WTC11 (cell line): ENCODE measurements at regions not wholly inside any gene's neighbourhood (a gene's known extent, or its start where the extent isn't known, plus 50 kb on each side); places are given as distances from the start of the nearest gene placed in this dataset.

ENCODE experiments used
- ATAC-seq: fragments of 200-7000 bp; cut with Tn5 transposase; 2 replicates; pipeline ENCODE4 v1.10.0; 2021; ENCODE audit warnings: mild to moderate bottlenecking, moderate library complexity
- CTCF ChIA-PET: fragments of 300-600 bp; sonication (Branson Sonifier 250); formaldehyde crosslinking; loops from one replicate; lab custom pipeline; 2021; ENCODE audit warnings: antibody characterized with exemption; lab: Charles Lee
- POLR2A ChIA-PET: fragments of 350-600 bp; sonication (Branson Sonifier 250); formaldehyde crosslinking; loops from one replicate; lab custom pipeline; 2021; ENCODE audit warnings: antibody characterized with exemption; lab: Charles Lee
- DNase-seq: peaks from one replicate; pipeline ENCODE4 v3.0.0; 2021; ENCODE audit warnings: low spot score
- H3K27ac Mint-ChIP-seq: 2 replicates; pipeline ENCODE4 v1.8.0; 2021; ENCODE audit warnings: mixed read lengths
- H3K27me3 Mint-ChIP-seq: 2 replicates; pipeline ENCODE4 v1.8.0; 2021; ENCODE audit warnings: low read depth, mild to moderate bottlenecking, moderate library complexity, mixed read lengths
- H3K36me3 Mint-ChIP-seq: 2 replicates; pipeline ENCODE4 v1.8.0; 2021; ENCODE audit warnings: mixed read lengths
- H3K4me1 Mint-ChIP-seq: 2 replicates; pipeline ENCODE4 v1.8.0; 2022; ENCODE audit warnings: mixed read lengths
- H3K4me3 Mint-ChIP-seq: 2 replicates; pipeline ENCODE4 v1.8.0; 2021; ENCODE audit warnings: mild to moderate bottlenecking, moderate library complexity, mixed read lengths
- H3K9me3 Mint-ChIP-seq: 2 replicates; pipeline ENCODE4 v1.8.0; 2021; ENCODE audit warnings: mixed read lengths
- CBFB ChIP-seq: sonication (generic); formaldehyde crosslinking; IDR thresholded peaks from 2 replicates; pipeline ENCODE4 v1.8.1; 2022; ENCODE audit warnings: mild to moderate bottlenecking, low read depth, missing genetic modification reagents
- CTCF ChIP-seq: fragments of 200-600 bp; IDR thresholded peaks from 2 replicates; pipeline ENCODE4 v1.8.0; 2022; ENCODE audit warnings: antibody characterized with exemption
- ERG ChIP-seq: fragments of 250-450 bp; sonication (Bioruptor Pico); IDR thresholded peaks from 2 replicates; pipeline ENCODE4 v1.8.0; 2021; ENCODE audit warnings: mild to moderate bottlenecking
- FOXK1 ChIP-seq: sonication (generic); formaldehyde crosslinking; IDR thresholded peaks from 2 replicates; pipeline ENCODE4 v1.8.0; 2022; ENCODE audit warnings: mild to moderate bottlenecking, moderate library complexity, missing genetic modification reagents
- FOXP1 ChIP-seq: sonication (generic); formaldehyde crosslinking; IDR thresholded peaks from 2 replicates; pipeline ENCODE4 v1.8.0; 2022; ENCODE audit warnings: missing genetic modification reagents, mild to moderate bottlenecking, moderate library complexity, borderline replicate concordance
- IRF2 ChIP-seq: sonication (generic); formaldehyde crosslinking; IDR thresholded peaks from 2 replicates; pipeline ENCODE4 v1.8.0; 2022; ENCODE audit warnings: low read depth, missing genetic modification reagents, borderline replicate concordance
- MLX ChIP-seq: sonication (generic); formaldehyde crosslinking; IDR thresholded peaks from 2 replicates; pipeline ENCODE4 v1.8.1; 2023; ENCODE audit warnings: mild to moderate bottlenecking, missing genetic modification reagents, moderate library complexity
- MYBL2 ChIP-seq: sonication (generic); formaldehyde crosslinking; IDR thresholded peaks from 2 replicates; pipeline ENCODE4 v1.8.1; 2023; ENCODE audit warnings: mild to moderate bottlenecking, moderate library complexity, missing genetic modification reagents
- NFATC4 ChIP-seq: fragments of 250-450 bp; sonication (Bioruptor Pico); IDR thresholded peaks from 2 replicates; pipeline ENCODE4 v1.9.0; 2021; ENCODE audit warnings: mild to moderate bottlenecking
- NFYB ChIP-seq: sonication (generic); formaldehyde crosslinking; conservative IDR thresholded peaks from 2 replicates; pipeline ENCODE4 v1.8.0; 2022; ENCODE audit warnings: low read depth, missing genetic modification reagents
- PREB ChIP-seq: sonication (generic); formaldehyde crosslinking; IDR thresholded peaks from 2 replicates; pipeline ENCODE4 v1.8.1; 2022; ENCODE audit warnings: mild to moderate bottlenecking, missing genetic modification reagents, moderate library complexity, borderline replicate concordance
- RELA ChIP-seq: sonication (generic); formaldehyde crosslinking; IDR thresholded peaks from 2 replicates; pipeline ENCODE4 v1.8.1; 2022; ENCODE audit warnings: missing genetic modification reagents, mild to moderate bottlenecking, borderline replicate concordance
- SMAD4 ChIP-seq: sonication (generic); formaldehyde crosslinking; IDR thresholded peaks from 2 replicates; pipeline ENCODE4 v1.8.0; 2022; ENCODE audit warnings: mild to moderate bottlenecking, missing genetic modification reagents
- ZNF219 ChIP-seq: sonication (generic); formaldehyde crosslinking; IDR thresholded peaks from 2 replicates; pipeline ENCODE4 v1.8.0; 2023; ENCODE audit warnings: missing genetic modification reagents, mild to moderate bottlenecking, borderline replicate concordance
- ZNF425 ChIP-seq: fragments of 250-450 bp; sonication (Bioruptor Pico); conservative IDR thresholded peaks from 2 replicates; pipeline ENCODE4 v1.9.0; 2021; ENCODE audit warnings: mild to moderate bottlenecking
- ZNF671 ChIP-seq: fragments of 250-450 bp; sonication (Bioruptor Pico); IDR thresholded peaks from 2 replicates; pipeline ENCODE4 v1.8.0; 2021; ENCODE audit warnings: mild to moderate bottlenecking
- ZSCAN18 ChIP-seq: fragments of 250-450 bp; sonication (Bioruptor Pico); IDR thresholded peaks from 2 replicates; pipeline ENCODE4 v2.1.2; 2022; ENCODE audit warnings: mild to moderate bottlenecking, moderate library complexity
- TF ChIP-seq, protein P1 (sequence below): fragments of 250-450 bp; sonication (Bioruptor Pico); IDR thresholded peaks from 2 replicates; pipeline ENCODE4 v1.9.0; 2021; ENCODE audit warnings: mild to moderate bottlenecking

GRCh38 chr20:16926626-16927430 lies 178.7 kb downstream of the OTOR start:
- TF ChIP-seq ZNF671 (CRISPR knock-in tag) (no peak), ZNF219 (CRISPR knock-in tag) (no peak), NFATC4 (CRISPR knock-in tag) (no peak), CTCF (no peak), RELA (CRISPR knock-in tag) (no peak)
- TF ChIP-seq, protein P1, sequence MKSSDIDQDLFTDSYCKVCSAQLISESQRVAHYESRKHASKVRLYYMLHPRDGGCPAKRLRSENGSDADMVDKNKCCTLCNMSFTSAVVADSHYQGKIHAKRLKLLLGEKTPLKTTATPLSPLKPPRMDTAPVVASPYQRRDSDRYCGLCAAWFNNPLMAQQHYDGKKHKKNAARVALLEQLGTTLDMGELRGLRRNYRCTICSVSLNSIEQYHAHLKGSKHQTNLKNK (CRISPR knock-in tag), result no peak
- TF ChIP-seq, all 79 proteins: peak for 0
- Mint-ChIP-seq H3K36me3 (no peaks in the 10 kb centered on the region), H3K9me3 (no peaks in the 10 kb centered on the region), H3K4me1 (peaks cover 14% of the 10 kb centered on the region), H3K27me3 (no peaks in the 10 kb centered on the region), H3K27ac (no peak overlapping the region), H3K4me3 (no peak overlapping the region)
- DNase-seq (no peak), ATAC-seq (no peak)
- ChIA-PET CTCF (no interaction called here), POLR2A (no interaction called here)

GRCh38 chr20:16929756-16930155 lies 181.6 kb downstream of the OTOR start:
- peaks cover 4% of the 10 kb centered on the region; the same call in 1 of the 2 replicates for H3K4me1 Mint-ChIP-seq
- TF ChIP-seq ERG (no peak), FOXK1 (CRISPR knock-in tag) (no peak), MYBL2 (CRISPR knock-in tag) (no peak), PREB (CRISPR knock-in tag) (no peak), RELA (CRISPR knock-in tag) (no peak), ZNF425 (CRISPR knock-in tag) (no peak), FOXP1 (no peak), NFYB (CRISPR knock-in tag) (no peak), ZSCAN18 (CRISPR knock-in tag) (no peak), IRF2 (no peak), MLX (CRISPR knock-in tag) (no peak), SMAD4 (CRISPR knock-in tag) (no peak), CBFB (CRISPR knock-in tag) (no peak)

More at GRCh38 chr20:16929756-16930155, 181.6 kb downstream of the OTOR start:
- CTCF ChIA-PET, result no interaction called here
- POLR2A ChIA-PET, result no interaction called here
- Mint-ChIP-seq H3K4me3 (no peak overlapping the region), H3K36me3 (no peaks in the 10 kb centered on the region), H3K27ac (no peak overlapping the region), H3K27me3 (no peaks in the 10 kb centered on the region), H3K9me3 (no peaks in the 10 kb centered on the region)
- DNase-seq (no peak), ATAC-seq (no peak)
